Loucy (cell line): ENCODE measurements at regions not wholly inside any gene's neighbourhood (a gene's known extent, or its start where the extent isn't known, plus 50 kb on each side); places are given as distances from the start of the nearest gene placed in this dataset.

ENCODE experiments used
- EZH2phosphoT487 ChIP-seq: fragments of 200-600 bp; IDR thresholded peaks from 2 replicates; pipeline ENCODE4 v1.6.1; 2018; ENCODE audit warnings: antibody characterized with exemption, mild to moderate bottlenecking, moderate library complexity, borderline replicate concordance
- TF ChIP-seq, protein P1 (sequence below): fragments of 200-600 bp; sonication (generic); conservative IDR thresholded peaks from 2 replicates; pipeline ENCODE4 v1.5.1; 2014; ENCODE audit warnings: mild to moderate bottlenecking, antibody characterized with exemption, low read length

DNA sequence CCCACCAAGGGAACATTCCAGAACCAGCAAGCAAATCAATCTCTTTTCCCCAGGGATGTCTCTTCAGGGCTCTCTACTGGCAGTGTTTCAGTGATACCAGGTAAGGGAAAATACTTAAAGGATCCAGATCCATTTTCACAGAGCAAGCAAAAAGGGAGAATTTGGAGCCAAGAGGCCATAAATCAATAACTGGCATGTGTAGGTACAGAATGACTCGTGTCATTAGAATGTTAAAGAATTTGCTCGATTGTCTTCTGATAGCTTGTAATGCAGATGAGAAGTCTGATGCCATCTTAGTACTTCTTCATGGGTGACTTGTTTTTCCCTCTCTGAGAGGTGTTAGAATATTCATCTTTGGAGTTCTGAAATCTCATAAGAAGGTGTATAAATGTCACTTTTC lies 242.9 kb downstream of the KTN1 start:
- TF ChIP-seq, protein P1, sequence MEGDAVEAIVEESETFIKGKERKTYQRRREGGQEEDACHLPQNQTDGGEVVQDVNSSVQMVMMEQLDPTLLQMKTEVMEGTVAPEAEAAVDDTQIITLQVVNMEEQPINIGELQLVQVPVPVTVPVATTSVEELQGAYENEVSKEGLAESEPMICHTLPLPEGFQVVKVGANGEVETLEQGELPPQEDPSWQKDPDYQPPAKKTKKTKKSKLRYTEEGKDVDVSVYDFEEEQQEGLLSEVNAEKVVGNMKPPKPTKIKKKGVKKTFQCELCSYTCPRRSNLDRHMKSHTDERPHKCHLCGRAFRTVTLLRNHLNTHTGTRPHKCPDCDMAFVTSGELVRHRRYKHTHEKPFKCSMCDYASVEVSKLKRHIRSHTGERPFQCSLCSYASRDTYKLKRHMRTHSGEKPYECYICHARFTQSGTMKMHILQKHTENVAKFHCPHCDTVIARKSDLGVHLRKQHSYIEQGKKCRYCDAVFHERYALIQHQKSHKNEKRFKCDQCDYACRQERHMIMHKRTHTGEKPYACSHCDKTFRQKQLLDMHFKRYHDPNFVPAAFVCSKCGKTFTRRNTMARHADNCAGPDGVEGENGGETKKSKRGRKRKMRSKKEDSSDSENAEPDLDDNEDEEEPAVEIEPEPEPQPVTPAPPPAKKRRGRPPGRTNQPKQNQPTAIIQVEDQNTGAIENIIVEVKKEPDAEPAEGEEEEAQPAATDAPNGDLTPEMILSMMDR, result no peak
- TF ChIP-seq EZH2phosphoT487, result no peak
